CD4-positive, alpha-beta T cell treated with Interleukin-12 subunit alpha and Interleukin-12 subunit beta, for 1 hour (primary cell): ENCODE measurements at regions not wholly inside any gene's neighbourhood (a gene's known extent, or its start where the extent isn't known, plus 50 kb on each side); places are given as distances from the start of the nearest gene placed in this dataset.
"Not testable (repeated sequence)": the region's sequence is repeated elsewhere in the genome, so short reads cannot be mapped to it uniquely, and the experiment has no call there.

Experiments
- DNase-seq: peaks from one replicate; pipeline ENCODE4 v3.0.0-alpha.2; 2020

DNA sequence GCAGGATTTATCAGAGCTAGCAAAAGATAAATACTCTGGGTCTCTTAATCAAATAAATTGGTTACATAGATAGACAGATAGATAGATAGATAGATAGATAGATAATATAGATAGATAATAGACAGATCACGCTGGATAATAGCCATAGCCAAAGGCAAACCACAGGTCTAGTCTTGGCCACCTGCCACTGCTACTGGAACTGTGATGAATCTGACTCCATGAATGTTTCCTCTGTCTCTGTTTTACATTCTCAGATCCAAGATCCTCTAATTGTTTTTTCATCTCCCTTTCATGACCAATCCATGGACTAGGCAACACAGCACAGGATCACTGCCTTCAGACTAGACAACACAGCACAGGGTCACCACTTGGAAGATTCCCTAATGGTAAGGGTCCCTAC, 444.7 kb upstream of the NFIA start:
- DNase-seq: no peak

DNA sequence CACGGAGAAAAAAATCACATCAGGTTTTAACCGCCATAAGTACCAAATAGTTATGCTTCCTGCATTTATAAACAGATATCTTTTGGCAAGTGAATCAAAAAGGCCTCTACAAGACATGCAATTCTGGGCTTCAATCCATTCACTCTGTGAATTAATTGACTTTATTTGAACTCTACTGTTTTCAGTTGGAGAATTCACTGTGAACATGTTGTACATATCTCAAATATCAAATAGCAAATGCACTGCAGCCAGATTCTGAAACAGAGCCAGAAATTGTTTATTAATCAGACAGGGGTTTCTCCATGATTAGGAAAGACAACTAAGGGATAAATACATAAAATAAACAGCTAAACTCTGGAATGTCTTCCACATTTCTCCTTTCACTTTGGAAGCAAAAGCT, 445.4 kb upstream of the NFIA start:
- DNase-seq: no peak

DNA sequence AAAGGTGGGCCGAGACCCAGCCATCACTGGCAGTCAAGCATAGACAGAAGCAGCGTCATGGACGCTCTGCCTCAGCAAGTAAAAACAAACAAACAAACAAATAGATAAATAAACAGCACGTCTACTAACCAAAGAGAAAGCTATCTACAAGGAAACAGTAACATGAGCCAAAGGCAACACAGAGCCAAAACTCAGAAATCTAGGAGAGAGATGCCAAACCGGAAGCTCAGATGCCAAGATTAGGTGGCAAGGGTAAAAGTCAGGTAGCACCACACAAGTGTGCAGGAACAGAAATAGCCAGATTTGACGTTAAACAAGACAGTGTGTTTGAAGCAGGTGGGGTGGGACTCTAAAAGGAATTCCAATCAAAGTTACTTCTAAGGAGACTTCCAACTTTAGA, 448.3 kb upstream of the NFIA start:
- DNase-seq: no peak

DNA sequence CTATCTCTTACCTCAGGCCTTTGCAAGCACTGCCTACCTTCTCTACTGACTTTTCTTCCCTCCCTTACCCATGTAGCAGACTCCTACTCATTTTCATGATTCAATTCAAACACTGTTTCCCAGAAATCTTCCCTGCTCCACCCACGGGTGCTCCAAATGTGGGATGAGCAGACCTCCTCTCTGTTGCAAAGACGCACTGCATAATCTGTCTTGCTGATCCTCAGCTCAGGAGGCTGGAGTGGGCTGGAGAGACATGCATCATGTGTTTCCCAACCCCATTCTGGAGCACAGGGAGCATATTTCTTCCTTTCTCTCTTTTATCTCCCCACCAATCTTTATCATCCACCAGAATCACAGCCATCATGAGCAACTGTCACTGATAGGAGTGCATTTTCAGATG, 459.9 kb upstream of the NFIA start:
- DNase-seq: no peak

DNA sequence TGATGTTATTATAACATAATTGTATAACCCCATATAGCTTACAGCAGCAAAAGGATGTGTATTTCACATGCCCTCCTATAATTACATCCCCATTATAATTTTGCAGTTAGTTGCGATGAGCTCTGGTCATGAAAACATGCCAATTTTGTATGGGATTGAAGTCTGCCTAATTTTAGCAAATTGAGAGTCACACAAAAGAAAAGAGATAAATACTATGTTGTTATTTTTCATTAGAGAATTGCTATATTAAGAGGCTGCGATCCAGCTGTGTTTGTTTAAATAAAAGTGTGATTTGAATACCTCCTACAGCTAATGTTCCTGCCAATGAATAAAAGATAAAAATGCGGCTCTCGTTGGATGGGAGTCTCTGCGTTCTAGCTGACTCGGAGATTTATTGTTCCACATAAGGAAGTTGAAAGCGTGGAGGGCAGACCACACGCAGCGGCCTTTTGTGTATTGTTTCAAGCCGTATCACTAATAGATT, 461.0 kb upstream of the NFIA start:
- DNase-seq: no peak

DNA sequence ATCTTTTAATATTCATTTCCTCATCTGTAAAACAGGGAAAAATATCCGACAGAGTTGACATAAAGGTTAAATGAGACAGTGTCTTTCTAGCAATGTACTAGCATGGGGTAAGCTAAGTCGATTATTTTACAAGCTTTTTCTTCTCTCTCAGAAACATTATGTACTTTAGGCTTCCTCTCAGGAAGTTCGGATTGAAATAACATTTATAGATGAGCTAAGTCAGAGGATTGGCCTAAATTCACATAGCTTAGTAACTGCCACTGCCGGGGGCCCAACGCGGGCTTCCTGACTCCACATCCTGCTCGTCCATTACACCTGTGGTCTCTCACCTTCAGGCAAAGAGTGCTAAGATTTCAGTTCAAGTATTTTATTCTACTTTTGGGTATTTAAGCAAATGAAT, 462.3 kb upstream of the NFIA start:
- DNase-seq: no peak

DNA sequence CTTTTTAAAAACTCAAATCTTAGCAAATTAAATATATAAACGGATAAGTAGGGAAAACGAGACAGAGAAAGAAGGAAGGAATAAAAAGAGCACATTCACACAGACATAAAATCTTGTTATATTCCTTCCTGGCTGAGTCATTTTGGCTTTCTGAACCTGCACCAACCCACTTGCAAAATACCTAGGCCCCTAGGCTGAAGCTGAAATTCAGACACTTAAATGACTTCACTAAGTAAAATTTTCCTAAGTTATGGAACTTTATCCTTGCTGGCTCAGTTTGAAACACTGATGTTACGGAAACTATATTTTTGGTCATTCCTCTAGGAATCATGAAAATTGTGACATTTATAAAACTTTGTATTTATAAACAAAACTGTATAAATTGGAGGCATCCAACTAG, 462.8 kb upstream of the NFIA start:
- no peak for DNase-seq

DNA sequence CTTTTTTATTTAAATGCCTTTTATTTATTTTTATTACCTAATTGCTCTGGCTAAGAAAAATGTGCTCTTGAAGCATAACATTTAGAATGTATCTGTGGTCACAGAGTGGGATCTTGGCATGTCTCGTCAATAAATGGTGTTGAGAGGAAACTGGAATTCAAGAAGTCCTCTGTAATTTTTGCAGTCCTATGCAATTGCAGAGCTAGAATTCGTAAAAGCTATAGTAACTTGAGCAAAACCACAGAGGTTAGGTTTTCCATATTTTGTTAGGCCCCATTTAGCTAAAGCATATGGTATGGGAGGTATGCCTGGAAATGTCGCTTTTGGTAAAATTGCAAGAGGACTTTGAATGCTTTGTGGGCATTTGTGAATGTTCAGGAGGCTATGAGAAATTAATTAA, 466.7 kb upstream of the NFIA start:
- no peak for DNase-seq

DNA sequence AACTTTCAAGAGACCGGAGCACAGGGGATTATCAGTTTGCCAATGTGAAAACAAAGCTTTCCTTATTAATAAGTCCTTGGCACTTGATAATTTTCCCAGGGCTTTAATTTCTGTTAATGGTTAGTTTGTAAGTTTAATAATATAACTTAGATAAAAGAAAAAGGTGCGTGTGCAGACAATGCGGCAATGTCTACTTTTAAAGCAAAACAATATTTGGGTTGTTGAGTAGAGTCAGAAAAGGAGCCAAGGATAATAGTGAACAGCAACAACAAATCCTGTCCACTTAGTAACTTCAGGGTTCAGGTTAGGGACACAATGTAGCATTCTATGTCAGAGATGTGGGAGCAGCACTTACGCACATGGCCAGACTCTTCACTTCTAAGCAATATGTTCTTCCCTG, 469.6 kb upstream of the NFIA start:
- no peak for DNase-seq

DNA sequence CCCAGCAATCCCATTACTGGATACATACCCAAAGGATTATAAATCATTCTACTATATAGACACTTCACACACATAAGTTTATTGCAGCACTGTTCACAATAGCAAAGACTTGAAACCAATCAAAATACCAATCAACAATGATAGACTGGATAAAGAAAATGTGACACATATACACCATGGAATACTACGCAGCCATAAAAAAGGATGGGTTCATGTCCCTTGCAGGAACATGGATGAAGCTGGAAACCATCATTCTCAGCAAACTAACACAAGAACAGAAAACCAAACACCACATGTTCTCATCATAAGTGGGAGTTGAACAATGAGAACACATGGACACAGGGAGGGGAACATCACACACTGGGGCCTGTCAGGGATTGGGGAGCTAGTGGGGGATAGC, 475.4 kb upstream of the NFIA start:
- not testable (repeated sequence) for DNase-seq

DNA sequence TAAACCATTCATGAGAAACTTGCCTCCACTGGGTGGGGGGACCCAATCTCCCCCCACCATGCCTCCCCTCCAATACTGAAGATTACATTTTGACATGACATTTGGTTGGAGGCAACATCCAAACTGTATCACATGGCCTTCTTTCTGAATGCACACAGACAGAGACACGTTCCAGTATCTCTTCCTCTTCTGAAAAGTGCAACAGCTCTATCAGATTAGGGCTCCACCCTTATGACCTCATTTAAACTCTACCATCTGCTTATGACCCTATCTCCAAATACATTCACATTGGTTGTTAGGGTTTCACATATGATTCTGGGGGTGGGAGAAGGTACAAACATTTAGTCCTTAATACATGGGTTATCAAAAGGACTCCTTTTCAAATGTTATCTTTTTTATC, 481.8 kb upstream of the NFIA start:
- no peak for DNase-seq

DNA sequence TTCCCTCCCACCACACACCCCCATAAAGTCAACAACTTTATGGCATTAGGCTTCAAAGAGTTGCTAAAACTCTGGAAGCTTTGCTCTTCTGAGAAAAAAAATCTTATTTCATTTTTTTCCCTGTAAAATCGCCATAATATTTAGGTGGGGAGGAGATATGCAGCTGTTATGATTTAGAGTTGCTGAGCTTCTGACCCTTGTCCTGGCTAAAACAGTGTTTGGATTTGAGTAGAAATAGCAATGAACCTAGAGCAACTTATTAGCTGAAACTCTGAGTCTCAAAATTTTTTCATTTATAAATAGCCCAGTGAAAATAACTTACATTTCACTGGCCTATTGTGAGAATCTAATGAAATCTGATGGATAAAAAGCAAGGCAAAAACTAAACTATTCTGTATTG, 482.8 kb upstream of the NFIA start:
- DNase-seq: no peak

DNA sequence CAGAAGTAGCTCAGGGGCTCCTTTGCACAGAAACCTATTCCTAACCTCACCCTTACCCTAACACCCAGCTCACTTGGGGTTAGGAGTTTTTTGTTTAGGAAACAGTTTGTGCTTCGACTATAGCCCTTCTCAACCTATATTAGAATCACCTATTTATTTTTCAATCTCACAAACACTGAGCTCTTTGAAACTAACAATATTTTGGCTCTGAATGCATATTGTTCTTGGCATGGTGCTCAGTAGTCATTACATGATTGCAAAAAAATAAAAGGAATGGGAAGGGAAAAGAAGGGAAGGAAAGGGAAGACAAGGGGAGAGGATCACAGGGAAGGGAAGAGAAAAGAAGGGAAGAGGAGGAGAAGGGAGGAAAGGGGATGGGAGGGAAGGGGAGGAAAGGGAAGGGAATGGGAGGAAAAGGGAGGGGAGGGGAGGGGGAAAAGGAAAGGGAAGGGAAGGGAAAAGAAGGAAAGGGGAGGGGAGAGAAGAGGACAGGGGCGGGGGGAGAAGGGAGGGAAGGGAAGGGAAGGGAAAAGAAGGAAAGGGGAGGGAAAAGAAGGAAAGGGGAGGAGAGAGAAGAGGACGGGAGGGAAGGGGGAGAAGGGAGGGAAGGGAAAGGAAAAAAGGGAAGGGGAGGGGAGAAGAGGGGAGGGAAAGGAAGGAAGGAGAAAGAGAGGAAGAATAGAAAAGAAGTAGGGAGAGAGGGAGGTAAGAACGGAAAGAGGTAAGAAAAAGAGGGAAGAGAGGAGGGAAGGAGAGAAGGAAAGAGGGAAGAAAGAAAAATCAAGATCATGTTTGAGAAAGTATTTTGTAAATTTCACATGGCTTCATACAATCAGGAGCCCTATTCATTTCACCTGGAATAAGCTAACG, 484.1 kb upstream of the NFIA start:
- no peak for DNase-seq

DNA sequence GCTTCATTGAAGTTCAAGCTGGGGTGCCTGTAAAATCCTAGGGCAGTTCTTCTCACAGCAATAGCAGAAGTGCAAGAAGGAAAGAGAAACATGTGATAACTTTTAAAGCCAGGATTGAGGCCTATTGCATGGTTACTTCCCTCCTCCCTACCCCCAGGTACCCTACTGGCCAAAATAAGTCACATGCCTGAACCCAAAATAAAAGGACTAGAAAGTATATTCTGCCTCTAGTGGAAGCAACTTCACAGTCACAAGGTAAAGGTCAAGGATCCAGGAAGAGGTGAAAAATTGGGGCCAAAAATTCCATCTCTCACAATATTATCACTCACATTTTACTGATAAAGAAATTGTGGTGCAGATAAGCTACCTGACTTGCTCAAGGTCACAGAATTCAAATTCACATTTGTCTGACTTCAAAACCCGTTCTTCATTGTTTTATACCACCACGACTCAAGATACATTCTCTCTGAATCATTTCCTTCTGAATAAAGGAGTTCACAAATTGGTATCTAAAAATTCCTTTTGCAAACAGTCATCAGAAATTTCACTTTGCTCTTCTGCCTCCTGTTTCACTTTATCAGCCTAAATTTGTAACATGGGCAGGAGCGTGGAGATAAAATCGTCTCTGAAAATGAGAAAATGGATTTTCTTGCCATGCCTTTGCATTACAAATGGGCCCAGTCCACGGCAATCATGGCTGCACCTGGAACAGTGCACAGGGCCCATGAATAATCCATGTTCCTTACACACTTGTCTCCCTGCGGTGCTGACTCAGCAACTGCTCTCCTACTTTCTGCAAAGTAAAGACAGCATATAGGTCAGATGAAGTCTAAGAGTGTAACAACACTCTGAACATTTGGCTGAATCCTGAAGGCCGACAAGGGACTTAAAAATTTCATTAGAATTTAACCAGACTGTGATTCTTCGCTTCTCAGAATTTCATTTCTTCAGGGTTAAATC, 485.3 kb upstream of the NFIA start:
- no peak for DNase-seq

DNA sequence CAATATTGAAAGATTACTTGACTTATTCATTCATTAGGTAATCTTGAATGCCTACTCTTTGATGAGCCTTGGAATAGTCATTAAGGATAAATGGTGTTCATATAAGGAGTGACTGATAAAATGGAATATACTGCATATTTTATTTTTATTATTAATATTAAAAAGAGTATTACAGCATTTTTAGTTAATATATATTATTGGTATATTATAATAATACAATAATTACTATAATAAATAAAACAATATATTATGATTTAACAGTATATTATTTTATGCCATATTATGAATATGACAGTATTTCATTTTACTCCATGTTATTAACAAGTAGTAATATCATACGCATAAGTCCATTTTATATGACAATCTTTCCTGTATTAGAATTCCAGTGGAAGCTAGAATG, 490.8 kb upstream of the NFIA start:
- no peak for DNase-seq

DNA sequence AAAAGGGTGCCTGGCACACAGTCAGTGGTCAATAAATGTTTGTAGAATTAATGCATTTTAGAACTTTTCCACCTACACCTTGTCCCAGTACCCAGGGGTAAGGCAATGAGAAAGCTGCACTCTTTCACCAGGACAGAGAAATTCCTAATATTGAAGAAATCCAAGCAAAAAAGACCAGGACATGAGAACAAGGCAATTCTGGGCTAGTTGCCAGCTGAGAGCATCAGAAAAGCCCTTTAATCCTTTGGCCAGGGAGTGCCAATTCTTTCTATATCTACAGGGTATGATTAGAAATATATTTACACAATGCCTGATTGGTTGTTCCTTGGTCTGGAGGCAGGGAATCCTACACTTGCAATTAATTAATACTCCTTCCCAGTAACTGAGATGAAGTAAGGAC, 492.4 kb upstream of the NFIA start:
- no peak for DNase-seq

DNA sequence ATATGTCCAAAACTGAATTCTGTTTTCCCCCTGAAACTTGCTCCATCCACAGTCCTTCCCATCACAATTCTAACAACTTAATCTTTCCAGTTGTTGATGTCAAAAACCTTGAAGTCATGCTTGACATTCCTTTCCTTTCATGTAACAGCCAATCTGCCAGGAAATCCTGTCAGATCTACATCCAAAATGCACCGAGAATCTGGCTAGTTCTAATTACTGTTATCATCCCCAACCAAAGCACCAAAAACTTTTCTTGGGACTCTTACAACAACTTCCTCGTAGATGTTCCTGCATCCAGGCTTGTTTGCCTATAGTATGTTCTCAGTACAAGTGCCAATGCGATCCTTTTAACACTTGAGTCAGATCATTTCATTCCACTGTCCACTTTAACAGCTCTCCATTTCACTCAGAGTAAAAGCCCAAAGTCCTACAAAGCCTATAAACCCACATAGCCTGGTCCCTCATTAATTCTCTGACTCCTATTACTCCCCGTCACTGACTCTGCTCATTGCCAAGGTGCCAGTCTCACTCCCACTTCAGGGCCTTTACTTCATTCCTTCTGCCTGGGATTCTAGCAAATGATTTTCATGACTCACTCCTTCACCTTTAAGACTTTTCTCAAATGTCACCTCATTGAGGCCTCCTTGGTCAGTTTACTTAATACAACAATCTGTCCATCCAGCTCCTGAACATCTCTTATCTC, 493.2 kb upstream of the NFIA start:
- no peak for DNase-seq

DNA sequence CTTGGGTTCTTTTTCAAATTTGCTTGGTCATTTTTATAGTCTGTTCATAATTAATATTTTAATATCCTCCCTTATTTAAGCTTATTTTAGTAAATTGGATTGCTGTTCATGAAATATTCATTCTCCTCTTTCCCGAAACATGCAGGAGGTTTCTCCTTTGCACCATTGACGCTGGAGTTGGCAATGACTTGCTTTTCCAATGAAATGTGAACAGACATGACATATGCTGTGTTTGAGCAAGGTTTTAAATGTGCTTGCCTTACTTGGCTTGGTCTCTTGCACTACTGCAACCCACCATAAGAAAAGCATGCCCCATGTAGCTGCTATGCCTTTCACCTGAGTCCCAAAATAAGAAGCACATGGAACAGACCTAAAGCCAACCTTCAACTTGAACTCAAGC, 498.0 kb upstream of the NFIA start:
- DNase-seq: no peak

DNA sequence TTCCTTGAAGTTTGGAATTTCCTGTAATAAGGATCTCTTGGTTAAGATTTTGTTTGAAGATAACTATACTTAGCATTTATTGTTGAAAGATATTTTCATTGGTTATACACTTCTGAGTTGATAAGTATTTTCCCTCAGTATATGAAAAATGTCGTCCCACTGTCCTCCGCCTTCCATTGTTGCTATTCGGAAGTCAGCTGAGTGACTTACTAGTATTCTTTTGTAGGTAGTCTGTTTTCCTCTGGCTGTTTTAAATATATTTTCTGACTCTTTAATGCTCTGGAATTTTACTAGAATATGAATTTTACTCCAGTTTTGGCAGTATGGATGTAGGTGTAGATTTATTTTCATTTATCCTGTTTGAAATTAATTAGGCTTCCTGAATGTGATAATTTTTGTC, 498.7 kb upstream of the NFIA start:
- no peak for DNase-seq

DNA sequence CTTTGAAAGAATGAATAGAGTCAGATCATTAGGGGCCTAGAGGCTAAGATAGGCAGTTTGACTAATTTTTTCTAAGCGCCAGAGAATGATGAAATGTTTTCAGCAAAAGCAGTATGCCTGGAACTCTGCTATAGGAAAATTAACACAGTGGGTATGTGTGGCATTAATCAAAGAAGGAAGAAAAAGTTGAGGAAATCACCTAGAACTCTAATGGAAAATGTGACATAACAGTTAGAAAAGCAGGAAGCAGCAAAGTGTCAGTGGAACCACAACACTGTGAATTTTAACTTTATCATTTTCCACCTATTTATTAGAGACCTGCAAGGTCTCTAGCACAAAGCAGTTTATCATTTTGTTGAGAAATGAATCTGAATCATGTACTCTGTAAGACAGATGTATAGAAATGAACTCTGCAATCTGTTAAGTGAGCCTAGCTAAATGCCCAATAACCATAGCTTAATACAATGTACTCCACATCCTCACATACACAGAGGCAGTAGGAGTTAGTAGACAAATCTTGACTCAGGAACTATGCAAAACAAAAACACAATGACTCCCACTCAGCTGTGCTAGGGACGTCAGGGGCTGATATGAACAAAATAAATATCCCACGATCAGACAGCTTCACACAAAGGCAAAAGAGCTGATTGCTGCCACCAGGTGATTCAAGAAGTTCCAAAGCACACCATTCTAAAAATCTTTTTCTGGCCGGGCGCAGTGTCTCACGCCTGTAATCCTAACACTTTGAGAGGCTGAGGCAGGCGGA, 500.7 kb upstream of the NFIA start:
- no peak for DNase-seq

DNA sequence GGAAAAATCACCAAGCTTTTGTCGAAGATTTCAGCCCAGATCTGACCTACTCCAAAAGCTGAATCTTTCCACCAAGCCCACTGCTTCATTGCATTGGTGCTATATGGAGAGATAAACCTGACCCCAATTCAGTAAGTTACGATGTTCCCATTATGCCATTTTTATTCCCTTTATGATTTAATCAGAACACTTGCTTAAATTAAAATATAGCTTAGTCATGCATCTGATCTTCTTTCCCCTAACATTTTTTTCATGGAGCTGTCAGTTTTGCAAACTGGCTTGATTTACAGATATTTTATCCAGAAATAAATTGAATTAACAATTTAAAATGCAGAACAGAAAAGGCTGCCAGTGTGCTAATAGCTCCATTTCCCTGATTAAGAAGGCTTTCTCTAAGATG, 503.5 kb upstream of the C1orf87 start:
- DNase-seq: no peak

DNA sequence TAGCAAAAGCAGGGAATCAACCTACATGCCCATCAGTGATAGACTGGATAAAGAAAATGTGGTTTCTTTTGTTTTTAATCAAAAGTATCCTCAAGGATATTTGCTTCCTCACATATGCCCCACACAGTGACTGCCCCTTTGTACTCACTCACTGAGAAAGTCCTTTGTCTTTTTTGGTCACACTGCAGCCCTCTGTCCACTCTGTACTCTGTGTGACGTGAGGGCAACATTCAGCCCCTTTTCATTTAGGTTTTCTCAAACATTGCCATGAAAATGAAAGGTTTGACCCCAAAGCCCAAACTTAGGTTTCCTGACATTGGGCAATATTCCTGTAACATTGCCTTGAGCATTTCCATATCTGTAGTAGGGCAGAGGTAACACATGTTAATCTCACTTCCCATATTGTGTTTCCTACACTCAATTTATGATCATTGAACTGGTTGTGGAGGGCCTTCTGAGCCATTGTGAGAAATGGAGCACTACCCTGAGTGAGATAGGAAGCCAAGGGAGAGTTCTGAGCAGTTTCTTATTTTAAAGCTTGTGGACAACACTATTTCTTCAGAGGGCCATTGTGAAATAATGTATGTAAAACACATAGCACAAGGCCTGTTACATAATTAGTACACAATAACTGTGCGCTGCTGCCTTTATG, 501.9 kb upstream of the C1orf87 start:
- no peak for DNase-seq
